Thyroid gland (tissue), 4 donors: ENCODE measurements at regions not wholly inside any gene's neighbourhood (a gene's known extent, or its start where the extent isn't known, plus 50 kb on each side); places are given as distances from the start of the nearest gene placed in this dataset.

Source experiments
- POLR2A ChIP-seq, 2 donors: fragments of 450-650 bp; IDR thresholded peaks; one replicate each; pipeline ENCODE4 v1.6.1; 2017; ENCODE audit warnings: antibody characterized with exemption in 2 of 2, mild to moderate bottlenecking in 2 of 2, moderate library complexity in 1 of 2
- TF ChIP-seq, protein P1 (sequence below), 6 experiments: fragments of 200-600 bp in 3 of 6; fragments of 450-650 bp in 3 of 6; sonication (generic) in 3 of 6; IDR thresholded peaks; one replicate each; pipeline ENCODE4 v1.5.1; 2016 to 2019; ENCODE audit warnings: antibody characterized with exemption in 6 of 6, mild to moderate bottlenecking in 2 of 6, inconsistent platforms in 1 of 6, moderate library complexity in 1 of 6

GRCh38 chr6:103798166-103798565 lies 1061.6 kb downstream of the HACE1 start:
- no peak for TF ChIP-seq POLR2A (IDR thresholded peaks at IDR 0.05)
- TF ChIP-seq, protein P1, sequence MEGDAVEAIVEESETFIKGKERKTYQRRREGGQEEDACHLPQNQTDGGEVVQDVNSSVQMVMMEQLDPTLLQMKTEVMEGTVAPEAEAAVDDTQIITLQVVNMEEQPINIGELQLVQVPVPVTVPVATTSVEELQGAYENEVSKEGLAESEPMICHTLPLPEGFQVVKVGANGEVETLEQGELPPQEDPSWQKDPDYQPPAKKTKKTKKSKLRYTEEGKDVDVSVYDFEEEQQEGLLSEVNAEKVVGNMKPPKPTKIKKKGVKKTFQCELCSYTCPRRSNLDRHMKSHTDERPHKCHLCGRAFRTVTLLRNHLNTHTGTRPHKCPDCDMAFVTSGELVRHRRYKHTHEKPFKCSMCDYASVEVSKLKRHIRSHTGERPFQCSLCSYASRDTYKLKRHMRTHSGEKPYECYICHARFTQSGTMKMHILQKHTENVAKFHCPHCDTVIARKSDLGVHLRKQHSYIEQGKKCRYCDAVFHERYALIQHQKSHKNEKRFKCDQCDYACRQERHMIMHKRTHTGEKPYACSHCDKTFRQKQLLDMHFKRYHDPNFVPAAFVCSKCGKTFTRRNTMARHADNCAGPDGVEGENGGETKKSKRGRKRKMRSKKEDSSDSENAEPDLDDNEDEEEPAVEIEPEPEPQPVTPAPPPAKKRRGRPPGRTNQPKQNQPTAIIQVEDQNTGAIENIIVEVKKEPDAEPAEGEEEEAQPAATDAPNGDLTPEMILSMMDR (IDR thresholded peaks at IDR 0.05), result no peak
